GM21723 (cell line): ENCODE measurements at regions not wholly inside any gene's neighbourhood (a gene's known extent, or its start where the extent isn't known, plus 50 kb on each side); places are given as distances from the start of the nearest gene placed in this dataset.

Experiments
- ATAC-seq: cut with Tn5 transposase; IDR thresholded peaks from one replicate; pipeline ENCODE4 v1.9.1; 2021; ENCODE audit warnings: mild to moderate bottlenecking, moderate library complexity; ENCODE audit not compliant: unreplicated experiment

DNA sequence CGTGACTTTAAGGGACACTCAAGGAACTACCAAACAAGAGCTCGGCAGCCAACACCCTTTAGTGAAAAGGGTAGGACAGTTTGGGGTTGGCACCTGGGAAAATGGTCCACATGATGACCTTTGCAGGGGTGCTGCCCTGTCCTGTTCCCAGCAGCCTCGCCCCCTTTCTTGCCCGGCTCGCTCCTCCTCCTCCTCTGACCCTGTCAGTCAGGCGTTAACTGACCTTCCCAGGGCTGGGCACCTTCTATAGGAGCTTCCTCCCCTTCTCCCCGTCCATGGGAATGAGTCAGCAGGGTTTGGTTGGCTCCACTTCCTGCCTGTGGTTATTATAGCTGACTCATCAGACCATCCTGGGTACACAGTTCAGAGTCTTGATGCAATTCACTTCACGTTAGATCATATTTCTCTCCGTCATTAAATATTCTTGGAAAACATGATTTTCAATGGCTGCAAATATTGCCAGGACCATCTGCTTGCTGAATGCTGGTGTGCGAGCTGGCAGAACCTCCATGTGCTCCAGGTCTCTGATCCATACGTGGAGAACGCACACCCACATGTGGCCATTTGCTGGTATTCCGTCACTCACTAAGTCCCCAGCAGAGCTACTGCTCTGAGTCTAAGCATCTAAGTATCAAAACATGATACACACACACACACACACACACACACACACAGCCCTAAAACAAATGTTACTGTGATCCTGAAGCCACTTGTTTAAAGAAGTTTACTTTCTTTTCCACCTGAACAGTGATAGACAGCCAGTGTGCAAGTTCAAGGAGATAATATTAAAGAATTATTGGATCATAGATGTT, 185.0 kb downstream of the ANAPC1 start:
- ATAC-seq = no peak

DNA sequence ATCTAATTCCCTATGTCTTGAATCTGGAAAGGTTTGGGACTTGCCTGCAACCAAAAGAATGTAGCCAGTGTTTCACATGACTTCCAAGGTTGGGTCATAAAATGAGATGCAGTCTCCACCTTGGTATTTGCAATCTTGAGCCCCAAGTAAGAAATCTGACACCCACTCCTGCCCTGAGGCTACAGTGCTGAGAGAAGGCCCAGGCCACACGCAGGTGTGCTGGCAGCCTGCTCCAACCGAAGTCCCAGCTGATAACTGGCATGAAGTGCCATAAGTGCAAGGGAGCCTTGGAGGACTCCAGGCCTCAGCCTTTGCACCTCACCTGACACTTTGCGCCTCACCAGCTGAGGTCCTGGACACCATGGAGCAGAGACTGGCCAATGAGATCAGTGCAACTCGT, 182.7 kb downstream of the ANAPC1 start:
- no peak for ATAC-seq

DNA sequence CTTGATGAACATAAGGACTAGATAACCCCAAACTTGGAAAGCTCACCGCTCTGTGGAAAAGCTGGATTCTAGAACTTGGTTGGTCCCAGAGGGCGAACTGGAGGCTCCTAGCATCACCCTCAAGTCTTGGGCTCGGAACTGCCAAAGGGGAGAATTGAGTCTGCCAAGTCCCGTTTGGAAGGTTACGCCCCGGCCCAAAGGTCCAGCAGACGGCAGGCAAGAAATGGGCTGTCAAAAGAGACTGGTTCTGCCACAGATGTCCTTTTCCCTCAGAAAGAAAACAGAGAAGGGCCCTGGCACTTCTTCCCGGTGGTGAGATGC, 182.2 kb downstream of the ANAPC1 start:
- no peak for ATAC-seq

DNA sequence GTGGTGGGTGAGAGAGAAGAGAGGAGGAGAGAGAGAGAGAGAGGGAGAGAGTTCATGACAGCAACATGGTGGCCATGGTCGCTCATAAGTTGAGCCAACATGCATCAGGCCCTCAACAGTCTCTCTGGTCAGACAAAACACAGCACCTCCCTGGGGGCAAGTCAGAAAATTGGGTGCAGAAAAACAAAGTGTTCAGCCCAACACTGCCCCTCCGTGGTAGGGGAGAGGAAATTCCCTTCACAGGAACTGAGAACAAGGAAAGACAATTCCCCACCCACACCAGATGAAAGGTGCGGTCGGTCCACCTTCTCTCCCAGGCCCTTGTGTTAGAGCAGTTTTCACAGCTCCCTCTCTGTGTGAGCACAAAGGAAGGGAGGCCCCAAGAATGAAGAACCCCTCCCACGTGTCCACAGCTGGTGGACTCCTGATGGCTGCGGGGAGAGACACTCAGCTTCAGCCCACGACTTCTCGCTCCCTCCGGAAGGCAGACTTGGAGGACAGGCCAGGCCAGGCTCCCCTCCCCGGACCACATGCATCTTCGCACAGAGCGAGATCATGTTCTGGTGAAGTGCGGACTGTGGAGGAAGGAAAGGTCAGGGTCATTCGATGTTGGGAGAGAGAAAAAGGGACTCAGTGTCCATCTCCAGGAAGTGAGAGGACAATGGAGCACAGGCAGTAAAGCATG, 181.7 kb downstream of the ANAPC1 start:
- ATAC-seq = no peak

DNA sequence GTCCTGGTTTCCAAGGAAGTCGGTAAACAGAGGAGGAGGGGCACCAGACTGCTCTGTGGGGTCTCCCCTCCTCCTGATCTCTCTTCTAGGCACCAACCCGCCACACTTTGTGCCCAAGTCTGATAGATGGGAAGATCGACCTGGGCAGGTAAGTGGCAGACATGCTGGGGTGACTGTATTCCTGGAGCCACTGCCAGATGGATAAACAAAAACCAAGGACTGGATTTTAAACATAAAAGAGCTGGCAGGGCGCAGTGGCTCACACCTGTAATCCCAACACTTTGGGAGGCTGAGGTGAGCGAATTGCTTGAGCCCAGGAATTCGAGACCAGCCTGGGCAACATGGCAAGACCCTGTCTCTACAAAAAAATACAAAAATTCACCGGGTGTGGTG, 181.2 kb downstream of the ANAPC1 start:
- no peak for ATAC-seq

DNA sequence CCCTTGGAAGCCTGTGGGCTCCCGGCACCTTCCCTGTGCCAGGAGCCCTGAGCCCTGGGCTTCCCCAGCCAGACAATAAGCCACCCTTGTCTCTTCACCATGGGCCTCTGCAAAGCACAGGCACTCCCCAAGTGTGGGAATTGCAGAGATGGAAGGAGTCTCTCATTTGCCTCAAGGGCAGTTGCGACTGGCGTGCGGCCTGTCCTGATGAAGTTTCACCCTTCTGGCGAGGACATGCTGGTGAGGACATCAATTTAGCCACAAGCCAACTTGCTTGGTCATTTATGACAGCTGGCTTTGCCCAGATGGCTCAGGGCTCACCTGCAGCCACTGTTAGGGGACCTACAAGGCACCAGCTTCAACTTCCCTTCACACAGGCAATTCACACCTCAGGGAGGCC, 180.2 kb downstream of the ANAPC1 start:
- ATAC-seq = no peak

DNA sequence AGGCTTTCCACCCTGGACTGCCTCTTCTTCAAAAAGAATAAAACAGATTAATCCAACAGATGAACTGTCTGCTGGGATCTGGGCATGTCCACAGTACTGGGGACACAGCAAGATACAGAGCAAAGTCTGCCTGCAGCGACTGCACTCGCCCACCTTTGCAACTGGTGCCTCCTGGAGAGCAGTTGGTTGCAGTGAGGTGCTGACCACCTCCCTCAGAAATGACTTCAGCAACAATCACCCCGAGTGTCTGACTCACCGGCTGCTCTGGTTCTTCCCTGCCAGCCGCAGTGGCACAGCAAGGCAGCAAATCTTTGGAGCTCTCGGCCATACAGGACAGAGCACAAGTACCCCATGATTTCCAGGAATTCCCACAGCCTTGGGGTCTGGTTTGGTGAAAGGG, 179.7 kb downstream of the ANAPC1 start:
- no peak for ATAC-seq

DNA sequence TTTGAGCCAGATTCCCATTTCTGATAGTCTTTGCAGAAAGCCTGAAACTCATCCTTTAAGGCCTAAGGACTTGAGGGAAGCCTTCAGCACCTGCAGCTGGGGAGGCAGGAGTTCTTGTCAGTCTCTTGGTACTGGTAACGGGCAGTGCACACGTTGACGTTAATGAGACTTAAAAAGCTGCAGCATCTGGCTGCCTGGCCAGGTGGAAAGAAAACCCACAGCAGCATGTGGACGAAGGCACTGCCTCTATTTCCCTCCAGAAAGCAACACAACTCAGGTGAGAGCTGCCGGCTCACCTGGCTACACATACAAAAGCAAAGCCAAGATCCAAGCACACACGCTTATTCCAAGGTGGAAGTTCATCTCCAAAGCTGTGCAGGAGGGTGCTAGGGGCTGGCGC, 178.8 kb downstream of the ANAPC1 start:
- ATAC-seq = peak; percentile 25

DNA sequence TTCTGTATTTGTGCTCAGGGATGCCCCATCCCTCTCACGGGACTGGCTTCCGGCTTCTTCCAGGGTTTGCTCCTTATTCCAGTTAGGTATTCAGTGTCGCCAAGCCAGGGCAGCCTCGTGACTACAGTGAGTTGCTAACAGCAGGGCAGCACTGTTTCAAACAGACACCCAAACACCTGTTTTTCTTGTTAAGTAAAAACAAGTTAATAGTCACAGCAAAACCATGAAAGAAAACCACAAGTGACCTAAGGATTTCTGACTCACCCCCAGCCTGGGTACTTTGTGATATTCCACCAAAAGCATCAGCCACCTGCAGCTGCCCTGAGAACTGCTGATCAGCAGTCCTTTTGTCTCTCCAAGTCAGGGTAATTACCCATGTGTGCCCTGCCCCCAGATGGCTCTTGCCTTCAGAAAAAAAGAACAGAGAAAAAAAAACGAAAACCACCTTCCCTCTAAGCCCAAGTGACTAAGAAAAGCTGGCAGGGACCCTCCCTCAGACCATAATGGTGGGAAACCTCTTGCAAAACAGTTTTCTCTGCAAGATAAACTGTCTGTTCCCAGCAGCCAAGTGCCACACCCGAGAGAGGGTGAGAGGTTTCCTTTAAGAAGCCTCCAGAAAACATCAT, 178.2 kb downstream of the ANAPC1 start:
- peak; percentile 88 for ATAC-seq

DNA sequence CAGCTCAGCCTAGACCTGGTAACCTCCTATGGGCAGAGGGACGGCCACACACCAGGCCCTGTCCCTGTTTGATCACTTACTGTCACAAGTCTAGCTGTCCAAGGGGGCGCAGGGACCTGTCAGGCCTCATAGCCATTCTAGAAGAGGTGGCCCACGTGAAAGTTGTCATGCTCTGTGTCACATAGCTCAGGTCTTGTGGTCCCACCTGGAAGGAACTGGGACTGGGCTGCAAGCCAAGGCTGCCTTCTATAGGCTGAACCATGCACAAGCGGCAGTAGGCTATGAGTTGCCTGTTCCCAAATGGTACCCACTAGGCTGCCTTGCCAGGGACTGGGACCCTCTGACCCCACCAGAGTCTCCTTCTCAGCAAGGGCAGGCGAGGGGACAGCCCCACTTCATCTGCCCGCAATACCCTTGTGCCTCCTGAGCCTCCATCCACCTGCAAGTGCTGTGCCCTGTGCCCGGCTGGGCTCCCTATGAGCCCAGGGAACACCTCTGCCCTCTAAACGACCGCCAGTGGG, 177.5 kb downstream of the ANAPC1 start:
- ATAC-seq = no peak

DNA sequence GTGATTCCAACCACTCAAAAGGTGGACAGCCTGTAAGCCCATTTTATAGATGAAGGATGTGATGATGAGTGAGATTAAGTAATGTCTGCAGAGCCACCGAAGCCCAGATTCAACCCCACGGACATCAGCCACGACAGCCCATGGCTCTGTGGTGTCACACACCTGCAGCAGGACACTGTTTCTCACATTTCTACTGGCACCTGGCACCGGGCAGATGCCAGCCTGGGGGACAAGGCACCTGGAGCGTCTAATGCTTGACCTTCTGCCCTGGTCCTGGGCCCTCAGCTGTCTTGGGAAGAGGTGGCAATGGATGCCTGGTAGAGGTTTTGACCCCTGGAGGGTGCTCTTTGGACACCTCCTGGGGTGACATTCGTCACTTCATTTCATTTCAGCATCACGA, 176.3 kb downstream of the ANAPC1 start:
- no peak for ATAC-seq

DNA sequence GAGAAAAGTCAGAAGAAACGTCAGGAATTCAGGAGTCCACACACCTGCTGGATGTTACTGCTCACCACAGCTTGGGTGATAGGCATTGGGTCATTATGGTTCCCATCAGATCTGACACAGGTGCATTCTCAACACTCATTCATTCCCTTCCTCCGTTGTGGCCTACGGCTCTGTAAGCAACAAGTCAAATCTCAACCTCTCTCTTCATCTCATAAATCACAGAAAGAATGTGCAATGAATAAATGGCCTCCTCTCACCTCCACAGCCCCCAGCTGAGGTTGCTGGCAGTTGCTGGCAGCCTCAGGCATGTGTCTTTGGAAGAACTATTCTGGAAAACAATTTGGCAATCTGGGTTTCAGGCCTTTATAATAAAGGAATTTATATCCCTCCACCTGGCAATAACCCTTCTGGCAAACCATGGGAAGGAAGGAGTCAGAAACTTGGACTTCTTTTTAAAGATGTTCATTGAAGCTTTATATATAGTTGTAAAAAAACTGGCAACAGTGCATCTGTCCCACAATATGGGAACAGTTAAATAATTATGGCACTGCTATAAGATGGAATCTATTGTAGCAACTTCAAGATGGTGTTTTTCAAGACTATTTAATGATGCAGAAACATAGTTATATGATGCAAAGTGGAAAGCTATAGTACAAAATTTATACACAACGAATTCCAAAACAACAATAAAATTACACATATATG, 175.4 kb downstream of the ANAPC1 start:
- ATAC-seq = no peak

DNA sequence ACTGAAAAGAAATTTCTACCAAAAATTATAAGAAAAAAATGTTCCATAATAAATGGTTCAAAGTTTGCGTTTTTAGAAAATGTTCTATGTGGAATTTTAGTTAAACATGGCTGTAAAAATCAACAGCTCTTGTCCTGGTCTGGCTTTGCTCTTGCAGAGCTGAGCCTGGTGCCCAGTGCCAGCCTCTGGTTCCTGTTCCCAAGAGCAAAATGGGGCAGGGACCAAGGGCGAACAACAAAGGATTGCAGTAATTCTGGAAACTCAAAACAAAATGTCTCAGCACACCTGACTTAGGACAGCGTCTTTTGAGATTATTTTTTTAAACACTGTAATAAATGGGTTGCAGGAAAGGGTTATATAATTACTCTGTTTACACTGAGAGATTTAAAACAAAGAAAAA, 174.7 kb downstream of the ANAPC1 start:
- no peak for ATAC-seq

DNA sequence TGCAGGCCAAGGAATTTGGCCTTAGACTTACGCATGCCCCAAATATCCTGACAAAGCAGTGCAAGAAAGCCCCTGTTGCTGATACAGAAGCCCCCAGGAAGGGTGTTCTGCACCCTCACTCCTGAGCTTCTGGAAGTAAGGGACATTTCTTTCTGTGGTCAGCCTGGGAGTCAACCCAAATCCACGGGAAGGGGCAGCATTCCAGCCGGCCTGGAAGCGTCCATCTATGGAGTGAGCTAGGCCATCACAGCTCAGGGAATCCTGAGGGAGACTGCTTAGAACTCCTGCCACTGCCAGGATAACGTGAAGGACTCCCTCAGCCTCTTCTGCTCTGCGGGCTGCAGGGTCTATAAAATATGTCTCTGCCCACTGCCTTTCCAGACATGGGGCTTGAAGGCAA, 173.9 kb downstream of the ANAPC1 start:
- ATAC-seq = no peak

DNA sequence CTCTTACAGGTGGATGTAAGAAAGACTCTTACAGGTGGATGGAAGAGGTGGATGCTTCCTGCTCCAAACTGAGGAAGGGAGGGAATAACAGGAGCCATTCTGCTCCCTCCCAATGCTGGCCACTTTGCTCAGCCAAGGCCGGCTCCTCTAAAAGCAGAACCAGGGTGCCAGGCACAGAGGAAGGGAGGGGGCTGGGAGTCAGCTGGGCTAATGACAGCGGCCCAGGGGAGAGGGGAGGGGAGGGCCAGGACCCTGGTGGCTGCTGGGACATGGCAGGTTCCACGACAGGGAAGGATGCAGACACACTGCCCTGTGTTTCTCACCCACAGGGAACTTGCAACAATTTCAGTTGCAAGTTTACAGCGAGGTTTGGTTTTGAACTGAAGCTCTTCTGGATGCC, 173.4 kb downstream of the ANAPC1 start:
- no peak for ATAC-seq

DNA sequence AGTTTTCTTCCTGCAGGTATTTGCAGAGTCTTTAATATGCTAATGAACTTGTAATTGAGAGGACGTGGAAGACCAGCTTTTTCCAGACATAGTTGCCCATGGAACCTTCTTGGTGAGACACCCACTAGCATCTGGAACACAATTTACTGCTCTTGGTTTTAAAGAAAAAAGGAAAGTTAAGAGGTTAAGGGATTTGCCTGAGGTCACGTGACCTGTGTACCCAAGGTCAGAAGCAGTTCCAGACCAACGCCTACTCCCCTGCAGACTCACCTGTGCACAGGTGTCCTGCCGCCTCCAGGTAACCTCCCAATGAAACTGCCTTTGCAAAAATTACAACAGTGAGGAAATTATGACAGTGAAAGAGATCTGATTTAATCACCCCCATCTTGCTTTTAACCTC, 172.7 kb downstream of the ANAPC1 start:
- no peak for ATAC-seq

DNA sequence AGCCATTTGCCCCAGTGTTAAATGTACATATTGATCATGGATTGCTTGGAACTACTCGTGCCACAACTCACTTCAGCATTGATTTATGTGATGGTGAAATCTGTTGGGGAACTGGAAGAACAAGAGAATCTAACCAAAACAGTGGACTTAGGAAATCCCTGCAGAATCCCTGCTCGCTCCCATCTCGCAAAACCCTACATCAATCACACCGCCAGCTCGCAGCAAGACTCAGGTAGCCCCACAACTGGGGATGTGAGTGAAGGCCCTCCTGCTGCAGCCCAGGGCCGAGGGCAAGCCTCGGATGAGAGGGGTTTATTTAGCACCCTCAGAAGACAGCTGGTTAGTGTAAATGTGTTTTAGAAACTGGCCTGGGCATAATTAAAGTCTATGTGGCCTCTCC, 171.6 kb downstream of the ANAPC1 start:
- ATAC-seq = no peak

DNA sequence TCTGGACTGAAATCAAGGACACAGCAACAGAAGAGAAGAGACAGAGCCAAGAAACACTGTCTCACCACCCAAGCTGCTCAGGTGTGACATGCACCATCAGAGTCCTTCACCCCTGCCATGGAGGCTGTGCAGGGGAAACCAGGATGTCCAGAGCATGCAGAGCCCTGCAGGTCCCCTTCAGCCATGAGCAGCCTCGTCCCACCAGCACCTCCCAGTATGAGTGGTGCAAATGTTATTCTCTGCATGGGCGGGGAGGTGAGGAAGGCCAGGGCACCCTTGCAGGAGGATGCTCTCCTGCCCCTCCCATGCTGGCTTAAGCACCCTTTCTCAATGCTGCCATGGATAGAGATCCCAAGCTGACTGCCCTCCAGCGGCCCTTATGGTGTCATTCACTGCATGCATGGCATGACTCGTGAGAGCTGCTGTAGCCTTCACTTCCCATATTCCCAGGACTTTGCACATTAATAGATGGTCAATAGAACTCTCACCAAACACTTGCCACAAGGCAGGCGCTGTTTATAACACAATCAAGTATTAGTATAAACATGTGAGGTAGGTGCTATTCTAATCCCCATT, 171.0 kb downstream of the ANAPC1 start:
- no peak for ATAC-seq

DNA sequence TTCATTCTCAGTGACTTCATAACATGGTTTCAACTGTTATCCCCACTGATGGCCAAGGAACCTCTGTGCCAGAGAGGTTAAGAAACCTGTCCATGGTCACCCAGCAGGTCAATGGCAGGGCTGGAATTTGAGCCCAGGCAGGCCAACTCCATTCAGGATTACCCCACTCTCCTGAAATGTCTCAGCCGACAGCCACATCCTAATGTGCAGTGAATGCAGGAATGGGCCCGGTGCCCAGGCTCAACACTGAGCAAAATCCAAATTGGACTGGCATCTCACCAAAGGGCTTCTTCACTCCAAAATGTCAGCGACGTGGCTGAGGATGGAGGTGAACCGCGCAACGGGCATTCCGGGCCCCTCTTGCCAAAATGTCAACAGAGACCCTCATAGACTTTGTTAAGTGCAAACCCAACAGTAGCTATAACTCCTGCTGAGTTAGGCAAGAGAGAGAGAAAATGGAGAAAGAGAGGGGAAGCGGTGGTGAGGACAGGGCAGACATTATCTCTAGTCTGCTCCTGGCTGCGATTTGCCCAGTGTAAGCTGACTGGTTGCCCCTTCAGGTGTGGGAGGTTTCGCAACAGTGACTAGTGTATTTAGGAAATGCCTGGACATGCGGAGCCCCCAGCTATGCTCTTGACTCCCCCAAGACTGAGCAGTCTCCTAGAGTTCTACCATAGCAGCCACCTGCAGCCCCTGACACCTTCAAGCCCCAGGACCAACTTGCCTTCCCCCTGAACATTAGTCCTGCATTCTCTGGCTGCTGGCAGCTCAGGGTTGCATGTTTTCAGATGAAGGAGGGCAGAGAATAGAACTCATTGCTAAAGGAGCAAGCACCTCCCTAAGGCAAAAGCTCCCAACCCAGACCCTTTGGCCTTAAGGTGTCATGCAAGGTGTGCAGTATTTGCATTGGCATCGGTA, 167.7 kb downstream of the ANAPC1 start:
- ATAC-seq = no peak
